SJSA1 (cell line): ENCODE measurements at regions not wholly inside any gene's neighbourhood (a gene's known extent, or its start where the extent isn't known, plus 50 kb on each side); places are given as distances from the start of the nearest gene placed in this dataset.
"Not testable (repeated sequence)": the region's sequence is repeated elsewhere in the genome, so short reads cannot be mapped to it uniquely, and the experiment has no call there.

Experiments
- DNase-seq, 2 experiments: peaks; one replicate each; pipeline ENCODE4 v3.0.0-alpha.2; 2015 to 2020; ENCODE audit warnings: low spot score in 2 of 2, low read depth in 1 of 2
- H3K27ac ChIP-seq: fragments of 250-450 bp; sonication (Bioruptor Pico); 2 replicates; pipeline ENCODE4 v1.5.1; 2020; ENCODE audit warnings: mild to moderate bottlenecking, moderate library complexity
- H3K27me3 ChIP-seq: fragments of 250-450 bp; sonication (Bioruptor Pico); replicated peaks from 2 replicates; pipeline ENCODE4 v1.5.1; 2020; ENCODE audit warnings: mild to moderate bottlenecking, moderate library complexity
- H3K36me3 ChIP-seq: fragments of 250-450 bp; sonication (Bioruptor Pico); 2 replicates; pipeline ENCODE4 v1.5.1; 2020; ENCODE audit warnings: mild to moderate bottlenecking
- H3K4me1 ChIP-seq: fragments of 250-450 bp; sonication (Bioruptor Pico); replicated peaks from 2 replicates; pipeline ENCODE4 v1.6.1; 2021; ENCODE audit warnings: mild to moderate bottlenecking
- H3K4me3 ChIP-seq: fragments of 250-450 bp; sonication (Bioruptor Pico); 2 replicates; pipeline ENCODE4 v1.5.1; 2020; ENCODE audit warnings: mild to moderate bottlenecking
- H3K9me3 ChIP-seq: fragments of 250-450 bp; sonication (Bioruptor Pico); replicated peaks from 2 replicates; pipeline ENCODE4 v1.5.1; 2020; ENCODE audit warnings: mild to moderate bottlenecking

DNA sequence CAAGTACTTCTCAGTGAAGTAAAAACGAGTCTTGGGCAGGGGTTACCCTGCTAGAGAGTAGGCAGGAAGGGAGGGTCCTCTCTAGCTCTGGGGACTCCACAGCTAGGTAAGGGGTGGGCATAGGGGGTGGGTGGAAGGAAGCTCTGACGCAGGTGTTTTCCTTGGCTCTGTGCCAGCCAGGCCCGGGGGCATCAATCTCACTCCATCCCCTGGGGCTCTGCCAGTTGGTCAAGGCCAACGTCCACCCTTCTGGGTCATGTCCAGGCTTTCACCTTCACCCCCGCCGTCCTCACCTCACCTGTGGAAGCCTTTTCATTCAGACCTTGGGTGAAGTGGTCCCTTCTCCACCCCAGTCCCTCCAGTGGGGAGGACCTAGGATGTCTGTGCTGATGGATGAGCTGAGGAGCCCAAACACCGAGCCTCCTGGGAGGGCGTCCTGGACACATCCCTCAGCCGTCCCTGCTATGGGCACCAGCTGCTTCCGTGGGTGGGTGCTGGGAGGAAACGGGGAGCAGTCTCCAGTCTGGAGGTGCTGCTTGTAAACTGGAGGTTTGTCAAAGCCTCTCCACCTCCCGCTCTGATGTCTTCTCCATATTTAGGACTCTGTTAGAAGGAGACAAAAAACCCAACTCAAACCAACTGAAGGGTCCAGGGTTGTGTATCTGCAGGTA, 71.5 kb upstream of the SFSWAP start:
- no peaks in the 10 kb centered on the region for H3K36me3 ChIP-seq
- no peak overlapping the region for H3K27ac ChIP-seq
- H3K9me3 ChIP-seq = no peaks in the 10 kb centered on the region
- no peak for DNase-seq
- no peaks in the 10 kb centered on the region; the same call in 1 of the 2 replicates for H3K27me3 ChIP-seq
- no peaks in the 10 kb centered on the region for H3K4me1 ChIP-seq
- no peak overlapping the region for H3K4me3 ChIP-seq

DNA sequence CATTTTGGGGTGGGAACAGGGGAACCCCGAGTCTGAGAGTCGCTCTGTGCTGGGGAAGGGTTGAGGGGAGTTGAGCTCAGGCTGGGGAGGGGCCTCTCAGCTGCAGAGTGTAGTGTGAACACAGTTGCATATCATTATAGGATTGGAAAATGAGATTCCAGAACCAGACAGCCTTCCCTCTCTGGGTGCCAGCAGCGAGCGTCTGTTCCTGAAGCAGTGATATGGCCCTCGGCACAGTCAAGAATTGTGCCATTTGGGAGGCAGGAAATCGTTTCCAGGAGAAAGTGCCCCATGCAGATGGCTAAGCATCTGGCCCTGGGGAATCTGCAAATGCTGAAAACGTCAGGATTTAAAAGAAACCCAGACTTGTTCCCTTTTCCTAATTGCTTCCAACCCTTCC, 70.4 kb upstream of the SFSWAP start:
- Histone ChIP-seq H3K4me1 (no peaks in the 10 kb centered on the region), H3K9me3 (no peaks in the 10 kb centered on the region), H3K36me3 (no peaks in the 10 kb centered on the region), H3K27ac (no peak overlapping the region), H3K4me3 (no peak overlapping the region), H3K27me3 (no peaks in the 10 kb centered on the region; the same call in 1 of the 2 replicates)
- no peak for DNase-seq

DNA sequence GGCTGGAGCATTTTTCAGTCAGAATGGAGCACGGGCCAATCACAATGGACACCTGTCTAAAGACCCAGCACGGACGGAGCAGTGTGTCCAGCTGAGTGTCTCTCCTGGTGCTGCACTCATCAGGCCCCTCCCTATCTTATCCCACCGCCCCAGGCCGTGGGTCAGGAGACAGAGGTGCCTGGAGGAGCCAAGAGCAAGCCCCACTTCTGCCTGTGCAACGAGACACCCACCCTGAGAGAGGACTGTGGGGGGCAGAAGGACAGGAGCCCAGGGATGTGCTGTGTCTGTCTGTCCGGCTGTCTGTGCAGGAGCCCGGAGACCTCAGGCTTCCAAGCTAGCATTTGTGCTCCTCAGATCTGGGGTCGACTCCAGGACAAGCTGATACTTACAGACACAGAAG, 69.6 kb upstream of the SFSWAP start:
- DNase-seq = no peak
- Histone ChIP-seq H3K27me3 (no peaks in the 10 kb centered on the region; the same call in 1 of the 2 replicates), H3K36me3 (no peaks in the 10 kb centered on the region), H3K4me1 (no peaks in the 10 kb centered on the region), H3K27ac (no peak overlapping the region), H3K4me3 (no peak overlapping the region), H3K9me3 (no peaks in the 10 kb centered on the region)

DNA sequence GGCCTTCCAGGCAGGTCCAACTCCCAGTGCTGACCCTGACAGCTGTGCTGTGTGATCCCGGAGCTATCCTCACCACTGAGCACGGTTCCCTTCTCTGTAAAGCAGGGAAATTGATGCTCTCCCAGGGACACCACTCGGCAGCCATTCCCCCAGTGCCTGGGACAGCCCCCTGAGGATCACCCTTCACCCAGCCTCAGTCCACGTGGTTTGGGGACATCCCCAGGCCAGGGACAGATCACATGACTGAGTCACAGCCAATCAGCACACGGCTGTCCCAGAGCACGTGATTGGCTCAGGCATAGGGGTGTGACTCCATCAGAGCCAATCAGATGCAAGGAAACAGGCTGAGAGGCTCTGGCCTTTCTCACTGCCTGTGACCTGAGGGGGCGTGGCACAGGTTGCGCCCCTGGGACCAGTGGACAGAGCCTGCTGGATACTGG, 68.8 kb upstream of the SFSWAP start:
- Histone ChIP-seq H3K27me3 (no peaks in the 10 kb centered on the region; the same call in 1 of the 2 replicates), H3K36me3 (no peaks in the 10 kb centered on the region), H3K27ac (no peak overlapping the region), H3K4me1 (no peaks in the 10 kb centered on the region), H3K4me3 (no peak overlapping the region), H3K9me3 (no peaks in the 10 kb centered on the region)
- no peak for DNase-seq

DNA sequence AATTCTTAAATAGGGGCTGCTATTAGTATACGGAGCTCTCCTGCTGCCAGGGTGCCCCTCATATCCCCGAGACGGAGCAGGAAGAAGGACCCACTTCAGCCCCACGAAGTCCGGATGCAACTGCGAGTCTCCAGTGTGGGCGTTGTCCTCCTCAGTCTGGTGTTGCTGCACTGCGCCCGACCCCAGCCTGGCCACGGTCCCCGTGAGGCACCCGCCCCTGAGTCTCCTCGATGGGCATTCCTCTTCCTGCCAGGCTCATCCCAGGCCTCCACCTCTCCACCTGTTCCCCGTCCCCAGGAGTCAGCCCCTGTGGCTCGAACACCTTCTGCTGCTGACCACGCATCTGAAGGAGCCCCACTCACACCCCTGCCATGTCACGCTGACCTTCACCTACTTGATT, 68.1 kb upstream of the SFSWAP start:
- Histone ChIP-seq H3K27me3 (no peaks in the 10 kb centered on the region), H3K4me3 (no peak overlapping the region), H3K36me3 (no peaks in the 10 kb centered on the region), H3K27ac (no peak overlapping the region), H3K9me3 (no peaks in the 10 kb centered on the region), H3K4me1 (no peaks in the 10 kb centered on the region)
- no peak for DNase-seq

DNA sequence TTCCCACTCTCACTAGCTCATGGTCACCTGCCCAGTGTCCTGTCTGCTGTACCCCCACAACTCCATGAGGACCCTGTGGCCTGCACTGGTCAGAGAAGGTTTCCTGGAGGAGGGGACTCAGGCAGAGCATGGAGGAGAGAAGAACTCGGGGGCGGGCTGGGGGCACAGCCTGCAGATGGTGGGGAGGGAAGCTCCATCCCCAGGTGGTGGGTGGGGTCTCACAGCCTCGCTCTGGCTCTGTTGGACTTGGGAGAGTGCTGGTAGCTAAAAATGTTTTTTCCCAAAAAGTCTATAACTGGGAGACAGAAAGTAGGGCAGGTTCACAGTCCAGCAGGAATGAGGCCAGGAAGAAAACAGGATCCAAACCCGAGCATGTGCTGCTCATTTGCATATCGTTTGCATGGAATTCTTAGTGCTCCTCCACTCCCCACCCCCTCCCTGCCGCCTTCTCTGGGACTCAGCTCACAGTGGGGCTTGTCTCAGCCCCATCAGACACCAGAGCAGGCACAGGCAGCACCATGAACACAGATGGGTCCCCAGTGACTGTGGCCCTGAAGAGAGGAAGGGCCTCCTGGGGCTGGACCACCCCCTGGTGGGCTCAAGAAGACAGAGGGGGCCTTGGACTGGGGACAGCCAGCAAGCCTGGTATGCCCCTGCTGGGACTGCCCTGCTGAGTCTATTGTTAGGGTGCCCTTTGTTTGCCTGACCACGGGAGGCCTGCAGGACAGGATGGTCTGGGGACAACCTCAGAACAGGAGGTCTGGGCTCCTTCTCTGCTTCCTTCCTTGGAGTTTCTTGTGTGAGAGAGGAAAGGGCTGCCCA, 67.0 kb upstream of the SFSWAP start:
- Histone ChIP-seq H3K4me3 (no peak overlapping the region), H3K9me3 (no peaks in the 10 kb centered on the region), H3K27me3 (no peaks in the 10 kb centered on the region), H3K4me1 (no peaks in the 10 kb centered on the region), H3K36me3 (no peaks in the 10 kb centered on the region), H3K27ac (no peak overlapping the region)
- no peak for DNase-seq

DNA sequence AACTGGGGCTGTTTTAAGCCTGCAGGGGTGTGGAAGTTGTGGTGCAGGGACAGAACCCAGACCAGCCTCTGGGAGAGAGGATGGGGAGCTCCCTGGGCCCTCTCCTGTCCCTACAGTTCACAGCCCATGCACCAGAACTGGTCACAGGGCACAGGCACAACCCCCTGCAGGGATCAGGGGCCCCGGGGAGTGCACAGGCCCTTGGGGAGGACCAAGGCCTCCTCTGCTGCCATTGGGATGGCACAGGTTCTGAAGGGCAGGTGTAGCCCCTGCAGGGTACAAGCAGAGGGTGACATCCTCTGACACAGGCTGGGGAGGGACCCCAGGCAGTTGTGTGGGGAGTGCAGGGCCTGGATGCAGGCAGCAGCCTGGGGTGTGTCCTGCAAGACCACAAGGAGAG, 66.4 kb upstream of the SFSWAP start:
- Histone ChIP-seq H3K9me3 (no peaks in the 10 kb centered on the region), H3K4me3 (no peak overlapping the region), H3K36me3 (no peaks in the 10 kb centered on the region), H3K4me1 (no peaks in the 10 kb centered on the region), H3K27ac (no peak overlapping the region), H3K27me3 (no peaks in the 10 kb centered on the region)
- DNase-seq = no peak

DNA sequence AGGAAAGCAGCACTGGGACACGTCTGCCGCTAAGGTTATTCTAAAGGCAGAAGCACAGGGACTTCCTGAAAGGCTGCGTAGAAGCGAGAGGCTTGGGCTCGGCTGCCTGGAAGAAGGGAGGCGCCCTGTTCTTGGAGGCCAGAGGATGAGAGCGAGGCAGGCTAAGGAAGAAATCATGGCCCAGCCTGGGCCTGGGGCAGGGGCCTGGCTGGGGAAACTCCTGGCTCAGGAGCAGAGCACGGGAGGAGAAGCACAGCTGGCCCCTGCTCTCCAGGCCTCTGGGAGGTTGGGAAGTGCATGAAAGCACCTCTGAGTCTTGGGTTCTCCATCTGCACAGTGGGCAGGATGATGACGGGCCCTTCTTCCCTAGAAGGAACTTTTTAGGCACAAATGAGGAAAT, 66.0 kb upstream of the SFSWAP start:
- H3K36me3 ChIP-seq, H3K4me3 ChIP-seq, H3K27ac ChIP-seq, H3K4me1 ChIP-seq, H3K27me3 ChIP-seq, H3K9me3 ChIP-seq, DNase-seq: not testable (repeated sequence)

DNA sequence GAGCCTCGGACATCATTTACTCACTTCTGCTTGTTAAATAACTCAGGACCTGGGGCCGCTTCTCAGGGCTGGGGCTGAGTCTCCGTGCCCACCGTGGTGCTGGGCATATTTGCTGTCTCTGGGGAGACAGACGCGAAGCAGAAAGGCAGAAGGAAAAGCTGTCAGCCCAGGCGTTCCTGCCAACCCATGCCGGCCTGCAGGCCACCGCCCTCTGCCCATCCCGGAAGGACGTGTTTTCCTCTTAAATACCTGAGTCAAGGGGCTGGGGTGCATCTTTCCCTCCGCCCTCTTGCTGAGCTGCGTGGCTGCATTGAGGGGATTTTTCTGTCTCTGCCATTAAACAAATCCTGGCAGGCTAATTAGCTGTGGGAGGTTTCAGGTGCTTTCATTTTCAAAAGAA, 65.3 kb upstream of the SFSWAP start:
- H3K27me3 ChIP-seq, H3K27ac ChIP-seq, DNase-seq, H3K36me3 ChIP-seq, H3K4me3 ChIP-seq, H3K9me3 ChIP-seq, H3K4me1 ChIP-seq: not testable (repeated sequence)

DNA sequence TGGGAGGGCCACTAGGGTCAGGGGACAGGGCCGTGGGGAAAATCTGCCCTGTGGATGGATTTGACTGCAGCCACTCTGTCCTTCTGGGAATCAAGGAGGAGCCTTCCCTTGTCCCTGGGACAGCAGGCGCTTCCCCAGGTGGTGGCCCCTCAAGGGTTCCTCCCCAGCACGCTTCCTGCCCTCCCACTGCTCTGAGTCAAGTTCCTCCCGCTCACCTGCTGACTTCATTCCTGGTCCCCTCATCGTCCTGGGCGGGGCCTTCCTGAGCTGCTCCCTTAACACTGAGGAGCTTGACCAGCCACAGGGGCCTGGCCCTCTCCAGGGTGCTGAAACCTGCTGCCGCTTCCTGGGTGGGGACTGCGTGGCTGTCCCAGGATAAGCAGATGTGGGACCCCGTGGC, 64.4 kb upstream of the SFSWAP start:
- DNase-seq, H3K27me3 ChIP-seq, H3K27ac ChIP-seq, H3K4me3 ChIP-seq, H3K4me1 ChIP-seq, H3K36me3 ChIP-seq, H3K9me3 ChIP-seq: not testable (repeated sequence)

DNA sequence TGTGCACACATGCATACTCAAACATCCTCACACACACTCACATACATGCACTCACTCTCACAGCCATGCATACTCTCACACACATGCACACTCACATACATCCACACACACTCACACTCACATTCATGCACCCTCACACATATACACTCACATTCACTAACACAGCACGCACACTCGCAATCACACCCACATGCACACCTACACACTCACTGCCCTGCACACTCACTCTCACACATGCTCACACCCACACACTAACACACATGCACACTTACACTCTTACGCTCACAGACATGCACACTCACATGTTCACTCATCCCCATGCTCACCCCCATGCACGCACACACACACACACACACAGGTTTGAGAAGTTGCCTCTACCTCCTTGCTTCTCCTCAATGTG, 63.2 kb upstream of the SFSWAP start:
- H3K27me3 ChIP-seq = no peaks in the 10 kb centered on the region
- no peaks in the 10 kb centered on the region for H3K36me3 ChIP-seq
- no peaks in the 10 kb centered on the region for H3K4me1 ChIP-seq
- DNase-seq = no peak
- H3K9me3 ChIP-seq = no peaks in the 10 kb centered on the region
- no peak overlapping the region for H3K4me3 ChIP-seq
- H3K27ac ChIP-seq = no peak overlapping the region

DNA sequence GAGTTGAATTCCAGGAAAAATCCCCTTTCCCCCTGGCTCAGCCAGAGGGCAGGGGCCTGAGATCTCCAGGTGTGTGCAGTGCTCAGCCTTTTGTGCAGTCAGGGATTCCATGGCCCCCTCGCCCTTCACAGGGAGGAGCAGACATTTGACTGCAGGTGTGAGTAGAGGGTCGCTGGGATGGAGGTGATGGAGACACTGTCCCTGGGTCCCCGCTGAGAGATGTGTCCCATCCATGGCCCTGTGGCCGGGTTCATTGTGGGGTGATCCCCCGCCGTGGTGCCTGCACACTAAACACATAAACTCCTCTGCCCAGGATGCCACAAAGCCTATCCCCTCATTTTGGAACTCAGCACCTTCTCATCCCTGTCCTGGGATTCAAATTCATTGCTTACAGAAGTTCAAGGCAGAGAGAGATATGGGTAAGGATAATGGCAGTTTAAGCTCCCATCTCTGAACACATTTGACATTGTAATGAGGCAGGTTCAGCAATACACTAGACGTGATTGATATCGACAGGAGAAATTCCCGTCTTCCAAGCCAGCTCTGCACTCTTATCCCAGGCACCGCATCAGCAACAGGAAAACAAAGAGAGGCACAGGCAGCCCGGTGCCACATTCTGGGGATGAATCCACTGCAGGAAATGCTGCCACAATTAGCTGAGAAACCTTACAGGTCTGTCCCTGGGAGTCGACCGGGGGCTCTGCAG, 55.3 kb upstream of the SFSWAP start:
- H3K36me3 ChIP-seq, DNase-seq, H3K27me3 ChIP-seq, H3K9me3 ChIP-seq, H3K4me3 ChIP-seq, H3K4me1 ChIP-seq, H3K27ac ChIP-seq: not testable (repeated sequence)

DNA sequence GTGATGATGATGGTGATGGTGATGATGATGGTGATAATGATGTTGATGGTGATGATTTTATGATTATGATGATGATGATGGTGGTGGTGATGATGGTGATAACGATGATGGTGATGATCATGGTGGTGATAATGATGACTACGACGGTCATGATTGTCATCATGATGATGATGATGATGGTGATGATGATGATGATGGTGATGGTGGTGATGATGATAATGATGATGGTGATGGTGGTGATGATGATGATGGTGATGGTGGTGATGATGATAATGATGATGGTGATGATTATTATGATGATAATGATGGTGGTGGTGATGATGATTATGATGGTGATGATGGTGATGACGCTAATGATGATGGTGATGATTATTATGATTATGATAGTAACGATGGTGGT, 54.1 kb upstream of the SFSWAP start:
- not testable (repeated sequence) for H3K27ac ChIP-seq, H3K4me1 ChIP-seq, H3K9me3 ChIP-seq, H3K36me3 ChIP-seq, H3K4me3 ChIP-seq, DNase-seq, H3K27me3 ChIP-seq

DNA sequence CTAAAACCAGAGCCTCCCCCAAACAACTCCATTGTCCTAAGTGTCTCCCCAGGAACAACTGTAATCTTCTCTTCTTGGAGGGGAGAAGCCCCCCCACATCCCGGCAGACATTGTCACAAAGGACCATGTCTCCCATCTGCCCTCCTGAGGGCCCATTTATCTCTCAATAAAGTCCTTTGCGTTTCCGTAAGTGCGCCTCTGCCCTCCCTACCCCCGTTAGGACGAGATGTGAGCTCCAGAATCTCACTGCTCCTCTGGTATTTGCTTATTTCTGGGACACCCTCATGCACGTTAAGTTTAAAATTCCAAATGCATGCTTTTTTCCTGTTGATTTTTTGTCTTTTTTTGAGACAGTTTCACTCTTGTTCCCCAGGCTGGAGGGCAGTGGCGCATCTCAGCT, 52.3 kb upstream of the SFSWAP start:
- H3K27me3 ChIP-seq, H3K27ac ChIP-seq, DNase-seq, H3K9me3 ChIP-seq, H3K4me3 ChIP-seq, H3K4me1 ChIP-seq, H3K36me3 ChIP-seq: not testable (repeated sequence)
